PFSK-1 (cell line): ENCODE measurements at regions not wholly inside any gene's neighbourhood (a gene's known extent, or its start where the extent isn't known, plus 50 kb on each side); places are given as distances from the start of the nearest gene placed in this dataset.

Experiments used
- POLR2AphosphoS5 ChIP-seq: IDR thresholded peaks from 2 replicates; pipeline ENCODE4 v1.6.1; 2012; ENCODE audit warnings: low read depth, mild to moderate bottlenecking, control low read depth, low read length, moderate library complexity
- TAF1 ChIP-seq: IDR thresholded peaks from 2 replicates; pipeline ENCODE4 v1.6.1; 2012; ENCODE audit warnings: low read length, control low read depth, borderline replicate concordance; ENCODE audit not compliant: insufficient read depth
- TF ChIP-seq, protein P1 (sequence below), 2 experiments: IDR thresholded peaks; 2 replicates each; pipeline versions ENCODE4 v1.6.1 to v1.8.0; 2011 to 2012; ENCODE audit warnings: low read depth in 2 of 2, low read length in 2 of 2, control low read depth in 1 of 2, inconsistent platforms in 1 of 2, mild to moderate bottlenecking in 1 of 2, moderate library complexity in 1 of 2; ENCODE audit not compliant: insufficient read depth in 1 of 2

DNA sequence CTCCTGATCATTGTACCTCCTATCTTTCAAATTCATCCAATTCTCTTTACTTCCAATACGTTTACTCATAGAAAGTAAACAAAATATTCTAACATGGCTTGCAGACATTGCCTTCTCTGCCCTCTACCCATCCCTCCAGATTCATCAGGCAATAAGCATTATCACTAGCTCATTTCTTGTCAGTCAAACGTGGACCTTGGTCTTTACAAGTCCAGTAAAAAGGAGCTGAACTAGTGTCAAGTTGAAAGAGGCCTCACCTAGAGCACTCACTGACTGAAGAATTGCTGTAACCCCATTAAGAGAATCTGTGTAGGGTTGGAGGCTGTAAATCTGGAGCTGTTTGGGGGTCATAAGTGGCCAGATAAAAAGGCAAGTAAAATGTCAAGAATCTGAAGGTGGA lies 435.0 kb upstream of the CCDC179 start:
- TF ChIP-seq TAF1, result no peak
- TF ChIP-seq POLR2AphosphoS5, result no peak
- TF ChIP-seq, protein P1, sequence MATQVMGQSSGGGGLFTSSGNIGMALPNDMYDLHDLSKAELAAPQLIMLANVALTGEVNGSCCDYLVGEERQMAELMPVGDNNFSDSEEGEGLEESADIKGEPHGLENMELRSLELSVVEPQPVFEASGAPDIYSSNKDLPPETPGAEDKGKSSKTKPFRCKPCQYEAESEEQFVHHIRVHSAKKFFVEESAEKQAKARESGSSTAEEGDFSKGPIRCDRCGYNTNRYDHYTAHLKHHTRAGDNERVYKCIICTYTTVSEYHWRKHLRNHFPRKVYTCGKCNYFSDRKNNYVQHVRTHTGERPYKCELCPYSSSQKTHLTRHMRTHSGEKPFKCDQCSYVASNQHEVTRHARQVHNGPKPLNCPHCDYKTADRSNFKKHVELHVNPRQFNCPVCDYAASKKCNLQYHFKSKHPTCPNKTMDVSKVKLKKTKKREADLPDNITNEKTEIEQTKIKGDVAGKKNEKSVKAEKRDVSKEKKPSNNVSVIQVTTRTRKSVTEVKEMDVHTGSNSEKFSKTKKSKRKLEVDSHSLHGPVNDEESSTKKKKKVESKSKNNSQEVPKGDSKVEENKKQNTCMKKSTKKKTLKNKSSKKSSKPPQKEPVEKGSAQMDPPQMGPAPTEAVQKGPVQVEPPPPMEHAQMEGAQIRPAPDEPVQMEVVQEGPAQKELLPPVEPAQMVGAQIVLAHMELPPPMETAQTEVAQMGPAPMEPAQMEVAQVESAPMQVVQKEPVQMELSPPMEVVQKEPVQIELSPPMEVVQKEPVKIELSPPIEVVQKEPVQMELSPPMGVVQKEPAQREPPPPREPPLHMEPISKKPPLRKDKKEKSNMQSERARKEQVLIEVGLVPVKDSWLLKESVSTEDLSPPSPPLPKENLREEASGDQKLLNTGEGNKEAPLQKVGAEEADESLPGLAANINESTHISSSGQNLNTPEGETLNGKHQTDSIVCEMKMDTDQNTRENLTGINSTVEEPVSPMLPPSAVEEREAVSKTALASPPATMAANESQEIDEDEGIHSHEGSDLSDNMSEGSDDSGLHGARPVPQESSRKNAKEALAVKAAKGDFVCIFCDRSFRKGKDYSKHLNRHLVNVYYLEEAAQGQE (IDR thresholded peaks at IDR 0.05; ENCODE audit: insufficient read depth in 1 of 2, low read depth in 2 of 2, low read length in 2 of 2), result no peak
